Calu3 (cell line): ENCODE measurements at regions not wholly inside any gene's neighbourhood (a gene's known extent, or its start where the extent isn't known, plus 50 kb on each side); places are given as distances from the start of the nearest gene placed in this dataset.
"Not testable (repeated sequence)": the region's sequence is repeated elsewhere in the genome, so short reads cannot be mapped to it uniquely, and the experiment has no call there.

Experiments
- BruUV-seq: library from RNA; stranded (reverse); fragments of 400-500 nt; replicated peaks from 2 replicates; lab custom pipeline; 2021; lab: Mats Ljungman, UMichigan
- CTCF ChIA-PET: fragments of 300-600 bp; sonication (Branson Sonifier 250); formaldehyde crosslinking; loops from one replicate; lab custom pipeline; 2022; ENCODE audit warnings: antibody characterized with exemption; lab: Charles Lee
- DNase-seq: peaks from one replicate; pipeline ENCODE4 v3.0.0; 2022
- H3K27ac Mint-ChIP-seq: one replicate; pipeline ENCODE4 v1.8.0; 2022; ENCODE audit warnings: mixed read lengths; ENCODE audit not compliant: unreplicated experiment
- H3K27me3 Mint-ChIP-seq: one replicate; pipeline ENCODE4 v1.8.0; 2022; ENCODE audit warnings: mixed read lengths; ENCODE audit not compliant: unreplicated experiment
- H3K36me3 Mint-ChIP-seq: one replicate; pipeline ENCODE4 v1.8.0; 2022; ENCODE audit warnings: mild to moderate bottlenecking, moderate library complexity, mixed read lengths; ENCODE audit not compliant: insufficient read depth, unreplicated experiment
- H3K4me1 Mint-ChIP-seq: one replicate; pipeline ENCODE4 v1.8.0; 2022; ENCODE audit warnings: mild to moderate bottlenecking, low read depth, mixed read lengths; ENCODE audit not compliant: unreplicated experiment
- H3K4me3 Mint-ChIP-seq: one replicate; pipeline ENCODE4 v1.8.0; 2022; ENCODE audit warnings: mild to moderate bottlenecking, low read depth, moderate library complexity, mixed read lengths; ENCODE audit not compliant: unreplicated experiment
- H3K9me3 Mint-ChIP-seq: one replicate; pipeline ENCODE4 v1.8.0; 2022; ENCODE audit warnings: low read depth, mixed read lengths; ENCODE audit not compliant: unreplicated experiment
- intact Hi-C: fragments of 100-400 bp; cut with micrococcal nuclease; formaldehyde crosslinking; loops from one replicate; pipeline ENCODE4 v1.10.0; 2022; ENCODE audit not compliant: unreplicated experiment
- TF ChIP-seq, protein P1 (sequence below): fragments of 200-600 bp; IDR thresholded peaks from one replicate; pipeline ENCODE4 v1.8.0; 2022; ENCODE audit warnings: antibody characterized with exemption; ENCODE audit not compliant: unreplicated experiment

DNA sequence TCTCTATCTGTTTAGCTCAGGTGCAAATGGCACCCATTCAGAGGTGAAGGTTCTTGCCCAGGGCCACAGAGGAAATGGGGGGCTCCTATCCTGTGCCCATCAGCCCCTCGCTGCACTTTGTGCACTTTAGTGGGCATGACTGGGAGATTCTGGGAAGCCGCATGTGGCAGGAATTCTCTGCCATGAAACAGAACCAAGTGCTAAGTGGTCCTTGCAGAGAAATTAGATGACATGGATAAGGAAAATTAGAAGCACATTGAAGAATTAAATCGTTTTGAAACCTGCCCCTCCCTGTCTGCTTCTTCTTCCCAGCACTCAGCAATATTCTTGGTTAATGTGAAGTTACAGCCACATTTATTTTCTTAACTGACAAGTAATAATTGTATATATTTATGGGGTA is 185.2 kb upstream of the RTL1 start:
- Mint-ChIP-seq H3K27ac (no peak overlapping the region), H3K27me3 (no peaks in the 10 kb centered on the region), H3K9me3 (peaks cover 3% of the 10 kb centered on the region), H3K4me1 (no peaks in the 10 kb centered on the region), H3K36me3 (no peaks in the 10 kb centered on the region), H3K4me3 (no peak overlapping the region)
- no TSS peak for BruUV-seq
- intact Hi-C loops = no loop called here
- DNase-seq = no peak
- TF ChIP-seq, protein P1, sequence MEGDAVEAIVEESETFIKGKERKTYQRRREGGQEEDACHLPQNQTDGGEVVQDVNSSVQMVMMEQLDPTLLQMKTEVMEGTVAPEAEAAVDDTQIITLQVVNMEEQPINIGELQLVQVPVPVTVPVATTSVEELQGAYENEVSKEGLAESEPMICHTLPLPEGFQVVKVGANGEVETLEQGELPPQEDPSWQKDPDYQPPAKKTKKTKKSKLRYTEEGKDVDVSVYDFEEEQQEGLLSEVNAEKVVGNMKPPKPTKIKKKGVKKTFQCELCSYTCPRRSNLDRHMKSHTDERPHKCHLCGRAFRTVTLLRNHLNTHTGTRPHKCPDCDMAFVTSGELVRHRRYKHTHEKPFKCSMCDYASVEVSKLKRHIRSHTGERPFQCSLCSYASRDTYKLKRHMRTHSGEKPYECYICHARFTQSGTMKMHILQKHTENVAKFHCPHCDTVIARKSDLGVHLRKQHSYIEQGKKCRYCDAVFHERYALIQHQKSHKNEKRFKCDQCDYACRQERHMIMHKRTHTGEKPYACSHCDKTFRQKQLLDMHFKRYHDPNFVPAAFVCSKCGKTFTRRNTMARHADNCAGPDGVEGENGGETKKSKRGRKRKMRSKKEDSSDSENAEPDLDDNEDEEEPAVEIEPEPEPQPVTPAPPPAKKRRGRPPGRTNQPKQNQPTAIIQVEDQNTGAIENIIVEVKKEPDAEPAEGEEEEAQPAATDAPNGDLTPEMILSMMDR = no peak
- CTCF ChIA-PET = interaction anchor here (0.6 kb wide), 1 partner anchor 578 kb away, joined by 6 read pairs; no protein-coding TSS in a partner anchor

DNA sequence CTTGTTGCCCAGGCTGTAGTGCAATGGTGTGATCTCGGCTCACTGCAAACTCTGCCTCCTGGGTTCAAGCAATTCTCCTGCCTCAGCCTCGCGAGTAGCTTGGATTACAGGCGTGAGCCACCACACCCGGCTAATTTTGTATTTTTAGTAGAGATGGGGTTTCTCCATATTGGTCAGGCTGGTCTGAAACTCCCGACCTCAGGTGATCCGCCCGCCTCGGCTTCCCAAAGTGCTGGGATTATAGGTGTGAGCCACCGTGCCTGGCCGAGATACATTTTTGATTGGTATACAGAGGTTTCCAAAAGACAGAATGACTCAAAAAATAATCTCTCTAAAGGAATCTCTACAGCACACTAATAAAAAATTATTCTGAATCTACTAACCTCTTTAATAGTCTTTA is 187.0 kb upstream of the RTL1 start:
- H3K9me3 Mint-ChIP-seq, CTCF ChIA-PET, H3K36me3 Mint-ChIP-seq, H3K4me1 Mint-ChIP-seq, DNase-seq, H3K4me3 Mint-ChIP-seq, H3K27ac Mint-ChIP-seq, intact Hi-C loops, BruUV-seq, H3K27me3 Mint-ChIP-seq: not testable (repeated sequence)

DNA sequence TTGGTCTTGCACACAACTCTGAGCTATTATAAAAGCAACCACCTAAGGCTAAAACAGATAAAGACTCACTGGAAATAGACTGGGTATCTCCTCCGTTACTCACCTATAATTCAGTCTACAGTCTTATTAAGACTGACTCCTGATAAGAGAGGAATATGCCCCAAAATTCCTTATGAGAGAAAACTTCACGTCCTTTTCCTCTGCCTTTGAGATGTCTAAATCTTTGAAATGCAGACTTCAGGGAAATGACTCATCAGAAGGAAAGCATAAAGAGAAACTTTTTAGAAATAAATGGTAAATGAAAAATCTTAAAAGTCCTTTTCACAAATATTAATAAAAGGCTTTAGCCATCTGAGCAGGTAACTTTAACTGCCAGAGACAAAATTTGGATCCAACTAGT is 187.5 kb upstream of the RTL1 start:
- DNase-seq = no peak
- TF ChIP-seq, protein P1 = no peak
- intact Hi-C loops = no loop called here
- Mint-ChIP-seq H3K27me3 (no peaks in the 10 kb centered on the region), H3K9me3 (peaks cover under 1% of the 10 kb centered on the region), H3K36me3 (no peaks in the 10 kb centered on the region), H3K27ac (no peak overlapping the region), H3K4me1 (no peaks in the 10 kb centered on the region), H3K4me3 (no peak overlapping the region)
- no TSS peak for BruUV-seq
- CTCF ChIA-PET = no interaction called here

DNA sequence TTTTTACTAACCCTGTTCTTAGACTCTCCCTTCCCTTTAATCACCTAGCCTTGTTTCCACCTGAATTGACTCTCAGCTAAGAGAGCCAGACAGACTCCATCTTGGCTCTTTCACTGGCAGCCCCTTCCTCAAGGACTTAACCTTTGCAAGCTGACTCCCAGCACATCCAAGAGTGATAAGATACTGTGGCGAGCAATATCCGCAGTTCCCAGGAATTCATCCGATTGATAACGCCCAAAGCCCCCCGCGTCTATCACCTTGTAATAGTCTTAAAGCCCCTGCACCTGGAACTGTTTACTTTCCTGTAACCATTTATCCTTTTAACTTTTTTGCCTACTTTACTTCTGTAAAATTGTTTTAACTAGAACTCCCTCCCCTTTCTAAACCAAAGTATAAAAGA is 191.4 kb upstream of the RTL1 start:
- H3K27ac Mint-ChIP-seq, H3K27me3 Mint-ChIP-seq, H3K4me1 Mint-ChIP-seq, H3K36me3 Mint-ChIP-seq, H3K9me3 Mint-ChIP-seq, intact Hi-C loops, CTCF ChIA-PET, H3K4me3 Mint-ChIP-seq, BruUV-seq, DNase-seq: not testable (repeated sequence)

DNA sequence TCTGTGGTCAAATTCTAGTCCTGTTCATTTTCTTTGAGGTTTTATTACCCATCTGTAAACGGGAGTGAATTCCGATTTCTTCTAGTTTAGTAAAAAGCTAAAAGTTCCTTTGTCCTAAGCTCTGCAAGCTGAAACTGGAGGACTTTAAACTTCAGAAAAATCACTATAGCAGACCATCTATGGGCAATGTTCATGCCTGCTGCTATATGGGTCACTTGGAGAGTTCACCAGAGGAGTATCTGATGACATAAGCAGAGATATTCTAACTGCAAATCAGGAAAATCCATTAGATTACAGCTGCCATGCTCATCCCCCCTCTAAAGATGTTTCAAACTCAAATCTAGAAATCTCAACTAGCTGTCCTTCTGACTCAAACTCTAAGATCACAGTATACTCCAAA is 193.0 kb upstream of the RTL1 start:
- intact Hi-C loops = no loop called here
- no peaks in the 10 kb centered on the region for H3K36me3 Mint-ChIP-seq
- CTCF ChIA-PET = no interaction called here
- TF ChIP-seq, protein P1 = no peak
- H3K27ac Mint-ChIP-seq = no peak overlapping the region
- H3K27me3 Mint-ChIP-seq = no peaks in the 10 kb centered on the region
- H3K4me1 Mint-ChIP-seq = no peaks in the 10 kb centered on the region
- no TSS peak for BruUV-seq
- no peak overlapping the region for H3K4me3 Mint-ChIP-seq
- DNase-seq = no peak
- peaks cover 5% of the 10 kb centered on the region for H3K9me3 Mint-ChIP-seq
